Bronchial epithelial cell (primary cell): ENCODE measurements at regions not wholly inside any gene's neighbourhood (a gene's known extent, or its start where the extent isn't known, plus 50 kb on each side); places are given as distances from the start of the nearest gene placed in this dataset.

Experiments used
- DNase-seq: peaks from one replicate; pipeline ENCODE4 v3.0.0-alpha.2; 2010; ENCODE audit warnings: low read depth
- FAIRE-seq: peaks from 2 replicates; lab custom pipeline; 2011; peaks lifted over from hg19 to GRCh38; lab: Jason Lieb, UNC
- H3K27me3 ChIP-seq: 2 replicates; pipeline ENCODE4 v1.5.1; 2011; ENCODE audit warnings: low read length; ENCODE audit not compliant: control insufficient read depth, insufficient read depth
- H3K36me3 ChIP-seq: 2 replicates; pipeline ENCODE4 v1.5.1; 2011; ENCODE audit warnings: low read length; ENCODE audit not compliant: control insufficient read depth, insufficient read depth
- H3K4me3 ChIP-seq: 2 replicates; pipeline ENCODE4 v1.5.1; 2011; ENCODE audit warnings: mild to moderate bottlenecking, low read depth, low read length, control low read depth
- TF ChIP-seq, protein P1 (sequence below): IDR thresholded peaks from 2 replicates; pipeline ENCODE4 v1.5.1; 2011; ENCODE audit warnings: mild to moderate bottlenecking, moderate library complexity, low read length, control low read depth, inconsistent platforms; ENCODE audit not compliant: insufficient read depth, severe bottlenecking

GRCh38 chr10:59063491-59063890 is 113.0 kb upstream of the PHYHIPL start:
- Histone ChIP-seq H3K27me3 (peaks cover 2% of the 10 kb centered on the region), H3K36me3 (no peaks in the 10 kb centered on the region), H3K4me3 (no peak overlapping the region)
- DNase-seq = no peak
- FAIRE-seq = no peak
- TF ChIP-seq, protein P1, sequence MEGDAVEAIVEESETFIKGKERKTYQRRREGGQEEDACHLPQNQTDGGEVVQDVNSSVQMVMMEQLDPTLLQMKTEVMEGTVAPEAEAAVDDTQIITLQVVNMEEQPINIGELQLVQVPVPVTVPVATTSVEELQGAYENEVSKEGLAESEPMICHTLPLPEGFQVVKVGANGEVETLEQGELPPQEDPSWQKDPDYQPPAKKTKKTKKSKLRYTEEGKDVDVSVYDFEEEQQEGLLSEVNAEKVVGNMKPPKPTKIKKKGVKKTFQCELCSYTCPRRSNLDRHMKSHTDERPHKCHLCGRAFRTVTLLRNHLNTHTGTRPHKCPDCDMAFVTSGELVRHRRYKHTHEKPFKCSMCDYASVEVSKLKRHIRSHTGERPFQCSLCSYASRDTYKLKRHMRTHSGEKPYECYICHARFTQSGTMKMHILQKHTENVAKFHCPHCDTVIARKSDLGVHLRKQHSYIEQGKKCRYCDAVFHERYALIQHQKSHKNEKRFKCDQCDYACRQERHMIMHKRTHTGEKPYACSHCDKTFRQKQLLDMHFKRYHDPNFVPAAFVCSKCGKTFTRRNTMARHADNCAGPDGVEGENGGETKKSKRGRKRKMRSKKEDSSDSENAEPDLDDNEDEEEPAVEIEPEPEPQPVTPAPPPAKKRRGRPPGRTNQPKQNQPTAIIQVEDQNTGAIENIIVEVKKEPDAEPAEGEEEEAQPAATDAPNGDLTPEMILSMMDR = no peak

- Histone ChIP-seq H3K4me3 (no peak overlapping the region), H3K27me3 (no peaks in the 10 kb centered on the region), H3K36me3 (no peaks in the 10 kb centered on the region)
- TF ChIP-seq, protein P1 = no peak
- FAIRE-seq = no peak
- no peak for DNase-seq
Measured at GRCh38 chr10:59064080-59064692, 112.3 kb upstream of the PHYHIPL start.

DNA sequence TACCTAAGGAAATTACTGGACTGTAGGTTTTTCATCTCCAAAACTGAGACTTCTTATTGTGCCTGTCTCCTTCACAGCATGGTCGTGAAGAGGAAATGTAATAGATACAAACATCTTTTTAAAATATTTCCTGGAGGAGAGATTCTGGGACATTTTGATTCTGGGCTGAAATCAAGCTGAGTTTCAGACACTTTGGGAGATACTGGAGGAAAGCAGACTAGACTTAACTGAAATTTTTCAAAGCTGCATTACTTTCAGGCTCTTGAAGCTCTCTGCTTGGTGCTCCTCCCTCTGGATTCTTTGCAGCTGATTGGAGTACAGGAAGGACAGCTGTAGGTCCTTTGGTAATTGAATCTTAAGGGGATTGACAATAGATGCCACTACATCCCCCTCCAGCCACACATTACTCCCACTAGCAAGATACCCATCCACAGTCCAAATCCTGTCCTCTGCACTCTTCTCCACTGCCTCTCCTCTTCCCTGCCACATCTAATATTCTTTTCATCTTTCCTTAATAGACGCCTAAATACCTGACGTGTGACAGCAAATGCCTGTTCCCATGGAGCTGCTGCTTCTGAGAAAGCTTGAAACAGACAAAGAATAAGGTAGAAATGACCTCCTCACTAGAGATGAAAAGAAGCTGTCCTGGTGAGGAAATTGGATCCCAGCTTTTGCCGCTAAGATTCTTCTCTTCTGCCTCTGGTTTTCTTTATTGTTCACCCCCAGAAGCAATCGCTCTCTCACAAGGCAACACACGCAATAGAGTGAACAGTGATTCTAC is 111.5 kb upstream of the PHYHIPL start:
- TF ChIP-seq, protein P1 = no peak
- no peak for FAIRE-seq
- no peak overlapping the region for H3K4me3 ChIP-seq
- H3K27me3 ChIP-seq = no peaks in the 10 kb centered on the region
- H3K36me3 ChIP-seq = no peaks in the 10 kb centered on the region
- no peak for DNase-seq

DNA sequence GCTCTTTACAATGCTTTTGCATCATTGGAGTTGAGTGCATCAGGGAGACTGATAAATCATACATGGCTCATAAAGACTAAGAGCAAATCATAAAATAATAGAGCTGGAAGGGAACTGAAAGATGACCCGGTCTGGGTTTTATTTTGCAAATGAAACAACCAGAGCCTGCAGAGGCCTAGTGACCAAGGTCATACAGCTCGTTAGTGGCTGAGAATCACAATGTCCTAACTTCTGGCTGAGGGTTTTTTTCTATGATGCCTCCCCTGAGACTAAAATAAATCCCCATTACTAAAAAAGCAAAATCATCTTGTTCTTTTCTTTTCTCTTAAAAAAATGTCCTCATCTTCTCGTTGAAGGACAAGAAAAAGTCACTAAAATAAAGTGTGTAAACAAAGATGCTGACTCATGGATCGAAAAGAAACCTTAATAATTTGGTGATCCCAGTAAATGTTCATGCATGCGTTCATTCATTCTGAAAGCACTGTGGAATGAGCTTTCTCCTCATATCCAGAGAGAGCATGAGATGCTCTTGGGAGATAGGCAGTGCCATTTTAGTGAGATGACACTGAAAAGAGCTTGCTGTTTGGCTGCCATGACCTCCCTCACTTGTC is 107.8 kb upstream of the PHYHIPL start:
- TF ChIP-seq, protein P1 = no peak
- Histone ChIP-seq H3K4me3 (no peak overlapping the region), H3K36me3 (no peaks in the 10 kb centered on the region), H3K27me3 (no peaks in the 10 kb centered on the region)
- no peak for FAIRE-seq
- DNase-seq = no peak

DNA sequence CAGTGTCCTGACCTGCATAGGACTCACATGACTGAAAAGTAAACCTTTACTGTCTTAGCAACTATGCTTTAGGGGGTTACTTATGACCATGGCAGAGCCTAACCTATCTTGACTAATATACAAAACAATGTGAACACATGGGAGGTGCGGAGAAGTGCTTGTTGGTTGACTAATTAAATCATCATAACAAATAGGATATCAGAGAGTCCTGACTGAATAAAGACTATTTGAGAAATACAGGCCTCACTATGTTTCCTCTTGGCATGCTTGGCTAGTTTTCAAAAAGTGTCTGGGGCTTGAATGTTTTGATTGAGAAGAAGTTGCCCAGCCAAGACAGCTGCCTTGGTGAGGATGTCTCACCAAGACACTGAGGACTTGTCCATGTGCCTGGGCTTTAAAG is 104.4 kb upstream of the PHYHIPL start:
- DNase-seq (peak; percentile 82), FAIRE-seq (no peak)
- H3K27me3 ChIP-seq = no peaks in the 10 kb centered on the region
- no peak overlapping the region for H3K4me3 ChIP-seq
- H3K36me3 ChIP-seq = no peaks in the 10 kb centered on the region
- TF ChIP-seq, protein P1 = no peak
